NCI-H2171 treated with DMSO at 0.1 percent for 48 hours (cell line): ENCODE measurements at regions not wholly inside any gene's neighbourhood (a gene's known extent, or its start where the extent isn't known, plus 50 kb on each side); places are given as distances from the start of the nearest gene placed in this dataset.
"Not testable (repeated sequence)": the region's sequence is repeated elsewhere in the genome, so short reads cannot be mapped to it uniquely, and the experiment has no call there.

ENCODE experiments used
- DNase-seq: peaks from one replicate; lab custom pipeline; 2025; lab: John Stamatoyannopoulos, UW

DNA sequence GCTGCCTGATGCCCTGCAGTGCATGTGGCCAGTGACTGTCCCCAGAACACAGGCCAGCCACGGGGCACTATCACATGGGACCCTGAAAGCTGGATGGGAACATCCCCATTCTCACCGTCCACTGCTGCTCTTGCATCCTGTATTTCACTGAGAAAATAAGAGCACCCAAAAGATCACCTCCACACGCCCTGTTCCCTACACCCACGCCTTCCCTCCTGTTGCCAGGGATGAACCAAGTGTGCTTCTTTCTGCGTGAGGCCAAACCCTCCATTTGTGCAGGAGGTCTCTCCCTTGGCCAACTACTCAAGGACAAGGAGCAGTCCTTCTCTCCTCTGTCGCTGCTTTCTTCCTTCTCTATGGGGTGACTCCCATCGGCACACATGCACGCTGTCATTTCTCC is 118.3 kb downstream of the LRRC37A3 start:
- DNase-seq, result not testable (repeated sequence)

GRCh38 chr17:64800361-64800895 is 118.8 kb downstream of the LRRC37A3 start:
- not testable (repeated sequence) for DNase-seq

DNA sequence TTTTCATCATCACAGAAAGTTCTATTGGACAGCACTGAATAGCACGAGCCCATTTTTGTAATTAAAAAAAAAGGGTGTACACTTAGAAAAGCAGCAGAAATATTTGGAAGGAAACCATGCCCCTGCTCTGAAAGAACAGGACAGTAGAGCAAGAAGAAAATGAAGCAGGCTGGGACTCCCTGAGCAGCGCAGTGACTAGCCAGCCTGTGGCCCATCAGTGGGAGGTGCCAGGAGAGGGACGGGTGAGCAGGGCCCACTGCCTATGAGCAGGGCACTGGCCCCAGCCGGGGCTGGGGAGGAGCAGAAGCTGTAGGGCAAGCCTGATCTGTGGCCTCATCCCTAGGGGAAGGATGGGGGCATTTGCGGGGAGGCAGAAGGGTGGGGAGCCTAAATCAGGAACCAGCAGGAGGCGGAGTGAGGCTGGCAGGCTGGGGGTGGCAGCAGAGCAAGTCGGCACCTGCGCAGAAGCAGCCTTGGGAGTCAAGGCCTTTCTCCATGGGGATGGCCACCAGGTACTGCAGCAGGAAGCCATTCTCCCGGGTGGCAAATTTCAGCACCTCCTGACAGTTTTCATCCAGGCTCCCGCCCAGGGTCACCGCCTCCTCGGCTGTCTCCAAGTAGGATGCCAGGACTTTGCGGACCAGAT is 119.6 kb downstream of the LRRC37A3 start:
- DNase-seq, result not testable (repeated sequence)

- not testable (repeated sequence) for DNase-seq
These were observed 120.3 kb downstream of the LRRC37A3 start for GRCh38 chr17:64798961-64799360.

- DNase-seq, result not testable (repeated sequence)
These were observed 120.8 kb downstream of the LRRC37A3 start for GRCh38 chr17:64798489-64798790.

DNA sequence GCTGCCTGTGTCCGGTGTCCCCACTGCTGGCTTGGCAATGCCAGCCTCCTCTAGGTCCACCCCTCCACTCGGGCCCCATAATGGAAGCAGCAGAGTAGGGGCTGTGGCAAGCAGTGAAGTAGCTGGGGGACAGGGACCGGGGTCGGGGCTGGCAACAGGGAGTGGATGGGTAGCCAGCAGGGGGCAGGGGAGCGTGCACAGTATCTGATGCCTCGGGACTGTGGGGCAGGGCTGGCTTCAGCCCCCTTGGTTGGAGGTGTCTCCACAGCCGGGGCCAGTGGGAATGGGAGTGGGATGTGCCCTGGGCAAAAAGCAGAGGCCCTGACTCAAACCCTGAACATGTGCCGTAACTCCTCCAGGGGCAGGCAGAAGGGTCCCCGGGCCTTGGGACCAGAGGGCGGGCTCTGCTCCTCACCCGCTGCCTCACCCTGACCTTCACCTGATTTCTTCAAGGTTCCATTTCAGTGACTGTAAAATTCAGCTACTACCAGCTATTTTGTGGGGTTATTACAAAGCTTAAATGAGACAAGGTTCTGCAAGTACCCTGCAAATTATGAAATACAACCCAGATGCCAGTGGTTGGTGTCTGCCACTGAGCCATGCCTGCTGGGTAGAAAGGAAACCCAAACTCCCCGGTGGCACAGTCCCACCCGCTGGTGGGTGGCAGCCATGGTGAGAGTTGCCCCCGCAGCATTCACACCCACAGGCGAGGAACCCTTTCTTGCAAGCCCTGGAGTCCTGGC is 121.4 kb downstream of the LRRC37A3 start:
- DNase-seq, result not testable (repeated sequence)

DNA sequence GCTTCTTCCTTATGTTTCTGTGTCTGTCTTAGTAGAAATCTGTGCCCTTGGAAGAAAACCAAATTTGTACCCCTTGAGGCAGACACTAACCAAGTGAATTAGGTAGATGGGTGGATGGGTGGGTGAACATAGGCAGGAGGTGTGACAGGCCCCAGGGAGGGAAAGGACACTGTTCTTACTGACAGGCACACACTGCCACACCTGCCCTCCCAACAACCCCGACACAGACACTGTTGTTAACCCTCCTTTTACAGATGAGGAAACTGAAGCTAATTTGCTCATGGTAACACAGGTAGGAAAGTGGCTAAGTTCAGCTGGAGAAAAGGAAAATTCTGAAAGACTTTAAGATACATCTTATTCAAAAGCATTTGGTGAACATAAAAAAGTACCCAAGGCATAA is 123.9 kb downstream of the LRRC37A3 start:
- DNase-seq, result not testable (repeated sequence)

DNA sequence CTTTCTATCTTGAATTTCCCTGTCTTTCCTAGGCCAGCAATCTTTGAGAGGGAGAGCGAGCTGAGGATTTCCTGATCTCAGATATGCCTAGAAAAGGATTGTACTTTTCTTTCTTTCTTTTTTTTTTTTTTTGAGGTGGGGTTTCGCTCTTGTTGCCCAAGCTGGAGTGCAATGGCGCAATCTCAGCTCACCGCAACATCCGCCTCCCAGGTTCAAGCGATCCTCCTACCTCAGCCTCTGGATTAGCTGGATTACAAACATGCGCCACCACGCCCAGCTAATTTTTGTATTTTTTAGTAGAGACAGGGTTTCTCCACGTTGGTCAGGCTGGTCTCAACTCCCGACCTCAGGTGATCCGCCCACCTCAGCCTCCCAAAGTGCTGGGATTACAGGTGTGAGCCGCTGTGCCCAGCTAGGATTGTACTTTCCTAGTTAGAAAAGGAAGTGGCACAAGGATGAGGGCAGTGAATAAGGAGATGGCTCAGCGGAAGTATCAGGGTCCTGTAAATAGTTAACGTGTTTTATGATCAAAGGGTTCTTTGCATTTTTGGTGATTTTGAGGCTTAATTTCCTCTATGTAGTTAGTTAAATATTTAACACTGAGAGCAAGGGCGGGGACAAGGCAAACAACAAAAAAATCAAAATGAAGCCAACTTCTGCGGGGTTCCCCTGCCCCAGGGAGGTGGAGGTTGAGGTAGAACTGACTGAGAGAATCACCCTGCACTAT is 124.6 kb downstream of the LRRC37A3 start:
- DNase-seq, result not testable (repeated sequence)

GRCh38 chr17:64794113-64794512 is 125.2 kb downstream of the LRRC37A3 start:
- DNase-seq, result not testable (repeated sequence)

DNA sequence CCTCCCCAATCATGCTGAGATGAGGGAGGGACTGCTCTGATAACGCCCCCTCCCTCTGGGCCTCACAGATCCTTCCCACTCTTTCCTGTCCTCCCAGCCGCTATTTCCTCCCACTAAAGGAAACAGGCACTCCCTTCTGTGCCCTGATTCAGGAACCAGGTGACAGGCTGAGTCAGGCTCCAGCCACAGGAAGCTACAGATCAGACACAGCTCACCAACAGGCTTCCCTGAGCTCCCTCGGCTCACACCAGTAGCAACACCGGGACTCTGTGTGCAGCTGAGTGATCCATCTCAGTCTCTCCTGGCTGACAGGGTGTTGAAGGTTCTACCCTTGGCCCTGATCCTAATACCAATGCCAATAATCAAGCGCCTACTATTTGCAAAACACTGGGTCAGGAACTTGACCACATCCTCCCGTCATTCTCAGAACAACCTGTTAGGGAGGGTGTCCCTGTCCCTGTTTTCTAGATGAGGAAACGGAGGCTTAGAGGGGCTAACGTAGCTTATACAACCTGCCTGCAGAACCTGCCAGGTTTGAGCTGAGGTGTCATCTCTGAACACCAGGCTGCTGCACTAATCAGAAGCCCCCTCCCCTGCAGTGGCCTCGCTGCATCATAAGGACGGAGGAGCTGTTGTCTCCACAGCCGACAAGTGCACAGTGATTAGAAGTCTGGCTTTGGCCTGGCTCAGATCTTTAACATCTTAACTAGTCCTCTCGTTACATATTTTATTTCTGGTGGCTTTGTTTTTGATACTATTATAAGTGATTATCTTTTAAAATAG is 126.3 kb downstream of the LRRC37A3 start:
- not testable (repeated sequence) for DNase-seq

DNA sequence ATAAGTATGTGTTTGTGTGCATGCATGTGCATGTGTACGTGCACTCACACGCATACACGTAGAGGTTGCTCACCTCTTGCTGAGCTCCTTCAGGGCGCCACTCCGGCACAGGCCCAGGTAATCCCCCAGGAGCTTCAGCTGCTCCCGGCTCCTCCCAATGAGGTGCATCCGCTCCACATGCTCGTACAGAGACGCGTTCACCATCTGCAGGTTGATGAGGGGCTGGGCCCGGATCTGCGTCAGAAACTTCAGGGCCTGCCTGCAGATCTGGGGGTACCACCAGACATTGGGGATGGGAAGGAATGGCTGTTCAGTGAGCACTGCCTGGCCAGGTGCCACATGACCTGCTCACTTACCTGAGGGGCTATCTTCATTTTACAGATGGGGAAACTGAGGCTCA is 127.0 kb downstream of the LRRC37A3 start:
- not testable (repeated sequence) for DNase-seq

- DNase-seq, result not testable (repeated sequence)
These were observed 127.6 kb downstream of the LRRC37A3 start for GRCh38 chr17:64791691-64792090.

DNA sequence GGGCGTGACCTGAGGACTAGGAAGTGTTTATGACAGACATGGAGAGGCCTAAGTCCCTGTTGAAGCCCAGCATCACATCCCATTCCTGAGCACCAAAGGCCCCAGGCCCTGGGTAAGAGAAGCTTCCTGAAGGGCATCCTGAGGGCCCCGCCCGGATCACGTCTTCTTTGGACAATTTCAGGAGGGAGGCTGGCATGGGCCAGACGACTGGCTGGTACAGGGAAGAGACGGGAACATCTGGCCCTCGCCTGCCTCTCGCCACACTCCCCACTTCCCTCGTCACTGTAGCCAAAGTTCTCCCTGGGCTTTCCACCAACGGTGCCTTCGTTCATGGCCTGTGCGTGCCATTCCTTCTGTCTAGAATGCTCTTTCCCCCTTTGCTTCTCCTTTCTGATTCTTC is 128.1 kb downstream of the LRRC37A3 start:
- not testable (repeated sequence) for DNase-seq

DNA sequence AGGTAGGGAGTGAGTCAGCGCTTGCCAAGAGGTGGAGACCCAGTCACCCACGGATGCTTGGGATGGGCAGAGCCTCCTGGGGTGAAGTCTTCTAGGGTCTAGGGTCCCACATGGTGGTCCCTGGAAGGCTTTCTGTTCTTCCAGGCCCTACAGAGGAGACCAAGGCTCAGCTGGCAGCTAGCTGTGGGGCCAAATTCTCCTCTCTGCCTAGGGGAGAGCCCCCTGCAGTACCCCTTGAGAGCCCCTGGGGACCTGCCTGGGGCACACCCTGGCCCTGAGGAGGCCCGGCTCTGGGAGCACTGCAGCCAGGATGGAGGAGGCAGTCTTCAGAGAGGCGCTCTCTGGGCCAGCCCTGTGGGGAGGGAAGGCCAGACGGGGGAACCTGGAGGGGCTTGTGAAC is 128.6 kb upstream of the SMURF2 start:
- not testable (repeated sequence) for DNase-seq

GRCh38 chr17:64790193-64790592 is 128.1 kb upstream of the SMURF2 start:
- DNase-seq, result not testable (repeated sequence)

DNA sequence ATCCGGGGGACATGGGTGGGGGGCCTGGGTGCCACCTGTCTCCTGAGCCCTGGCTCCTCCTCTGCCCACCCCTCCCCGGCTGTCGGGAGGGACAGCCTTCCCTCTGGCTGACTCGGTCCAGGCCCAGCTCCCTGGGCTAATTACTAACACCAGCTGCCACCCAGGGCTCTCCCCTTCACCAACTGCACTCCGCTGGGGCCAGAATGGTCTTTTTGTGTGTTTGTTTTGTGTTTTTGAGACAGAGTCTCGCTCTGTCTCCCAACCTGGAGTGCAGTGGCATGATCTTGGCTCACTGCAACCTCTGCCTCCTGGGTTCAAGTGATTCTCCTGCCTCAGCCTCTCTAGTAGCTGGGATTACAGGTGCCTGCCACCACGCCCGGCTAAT is 126.9 kb upstream of the SMURF2 start:
- DNase-seq, result not testable (repeated sequence)

- no peak for DNase-seq
These were observed 126.4 kb upstream of the SMURF2 start for GRCh38 chr17:64788286-64789060.

GRCh38 chr17:64787921-64788271 is 125.8 kb upstream of the SMURF2 start:
- DNase-seq, result no peak

DNA sequence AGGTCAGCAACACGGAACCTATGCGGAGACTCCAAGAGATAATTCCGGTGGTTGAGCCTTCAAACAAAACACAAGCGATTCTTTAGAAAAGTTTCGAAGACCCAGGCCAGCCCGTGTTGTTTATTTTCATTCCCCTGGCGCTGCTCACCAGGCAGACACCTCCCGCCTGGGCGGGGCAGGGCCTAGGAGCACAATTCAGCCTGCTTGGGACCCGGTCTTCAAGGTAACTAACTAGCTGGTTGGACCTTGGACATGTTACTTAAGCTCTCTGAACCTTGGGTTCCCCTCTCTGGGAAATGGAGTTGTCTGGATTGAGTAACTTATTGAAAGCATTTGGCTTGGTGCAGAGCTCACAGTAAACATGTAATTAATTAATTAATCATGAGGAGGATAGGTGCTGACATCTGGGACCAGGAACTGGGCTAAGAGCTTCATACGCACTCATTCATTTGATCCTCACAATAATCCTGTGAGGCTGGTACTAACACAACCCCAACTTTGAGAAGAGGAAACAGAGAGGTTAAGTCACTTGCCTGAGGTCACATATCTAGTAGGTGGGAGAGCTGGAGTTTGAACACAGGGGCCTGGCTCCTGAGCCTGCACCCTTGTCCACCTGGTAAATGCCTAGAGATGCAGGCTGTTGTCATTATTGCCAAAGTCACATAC is 125.3 kb upstream of the SMURF2 start:
- DNase-seq, result no peak

- no peak for DNase-seq
These were observed 124.2 kb upstream of the SMURF2 start for GRCh38 chr17:64786337-64786736.

- DNase-seq, result no peak
These were observed 122.9 kb upstream of the SMURF2 start for GRCh38 chr17:64785011-64785421.
